AG04450 (cell line): ENCODE measurements at regions not wholly inside any gene's neighbourhood (a gene's known extent, or its start where the extent isn't known, plus 50 kb on each side); places are given as distances from the start of the nearest gene placed in this dataset.

ENCODE experiments used
- CTCF ChIA-PET: fragments of 300-600, 350-600 bp; formaldehyde crosslinking; extraction: SDS; loops from one replicate; lab custom pipeline; 2022; ENCODE audit warnings: antibody characterized with exemption, inconsistent platforms; lab: Charles Lee
- POLR2A ChIA-PET: fragments of 350-600 bp; formaldehyde crosslinking; extraction: SDS; loops from one replicate; lab custom pipeline; 2021; ENCODE audit warnings: antibody characterized with exemption, inconsistent platforms; lab: Yijun Ruan, JAX
- DNase-seq: peaks from one replicate; pipeline ENCODE4 v3.0.0-alpha.2; 2011; ENCODE audit warnings: low read depth, low spot score
- H3K27ac ChIP-seq: one replicate; pipeline ENCODE4 v1.5.1; 2012; ENCODE audit warnings: low read depth, low read length, control low read depth
- H3K27me3 ChIP-seq: one replicate; pipeline ENCODE4 v1.6.0; 2012; ENCODE audit warnings: low read length; ENCODE audit not compliant: control insufficient read depth, insufficient read depth
- H3K4me3 ChIP-seq: 2 replicates; pipeline ENCODE4 v1.5.1; 2011; ENCODE audit warnings: mild to moderate bottlenecking, low read depth, low read length, control low read depth
- H3K9me3 ChIP-seq: 2 replicates; pipeline ENCODE4 v1.5.1; 2012; ENCODE audit warnings: low read length; ENCODE audit not compliant: control insufficient read depth, insufficient read depth
- TF ChIP-seq, protein P1 (sequence below): IDR thresholded peaks from 2 replicates; pipeline ENCODE4 v1.5.1; 2011; ENCODE audit warnings: low read depth, low read length, control low read depth, inconsistent platforms

DNA sequence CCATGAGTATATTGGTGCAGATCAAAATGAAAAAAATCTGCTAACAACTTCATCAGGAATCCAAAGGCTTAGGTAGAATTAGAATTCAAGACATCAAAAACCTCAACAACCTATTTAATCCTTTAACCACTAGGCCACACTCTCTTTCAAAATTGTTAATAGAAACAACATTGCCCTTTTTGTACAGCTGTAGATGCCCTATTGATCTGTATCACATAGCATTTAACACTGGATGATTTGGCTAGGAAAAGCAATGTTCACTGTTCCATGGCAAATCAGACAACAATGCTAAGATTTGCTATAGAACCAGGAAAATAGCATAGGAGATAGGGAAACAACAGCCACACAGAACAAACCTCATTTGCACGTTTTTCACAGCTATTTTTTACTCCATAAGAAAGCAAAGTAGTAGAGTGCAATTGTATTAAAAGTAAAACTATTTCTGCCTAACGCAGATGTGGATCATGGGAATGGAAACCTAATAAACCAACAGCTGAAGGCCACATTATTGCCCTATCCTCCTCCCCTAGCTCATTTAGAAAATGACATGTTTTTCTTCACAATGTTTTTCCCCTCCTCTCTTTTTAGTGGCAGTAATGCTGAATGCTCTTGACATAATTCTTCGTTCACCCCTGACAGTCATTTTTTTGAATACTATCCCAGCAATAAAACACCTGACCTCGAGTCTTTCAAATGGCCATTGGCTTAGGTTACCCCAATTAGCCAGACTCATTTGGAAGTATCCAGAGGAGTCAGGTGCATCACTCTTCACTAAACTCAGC is 373.0 kb upstream of the CCNH start:
- ChIA-PET POLR2A (no interaction called here), CTCF (interaction anchor here (1.8 kb wide), 1 partner anchor 938 kb away, joined by 7 read pairs; no protein-coding TSS in a partner anchor)
- Histone ChIP-seq H3K27me3 (no peaks in the 10 kb centered on the region), H3K4me3 (no peak overlapping the region), H3K9me3 (no peaks in the 10 kb centered on the region), H3K27ac (no peak overlapping the region)
- DNase-seq: no peak
- TF ChIP-seq, protein P1, sequence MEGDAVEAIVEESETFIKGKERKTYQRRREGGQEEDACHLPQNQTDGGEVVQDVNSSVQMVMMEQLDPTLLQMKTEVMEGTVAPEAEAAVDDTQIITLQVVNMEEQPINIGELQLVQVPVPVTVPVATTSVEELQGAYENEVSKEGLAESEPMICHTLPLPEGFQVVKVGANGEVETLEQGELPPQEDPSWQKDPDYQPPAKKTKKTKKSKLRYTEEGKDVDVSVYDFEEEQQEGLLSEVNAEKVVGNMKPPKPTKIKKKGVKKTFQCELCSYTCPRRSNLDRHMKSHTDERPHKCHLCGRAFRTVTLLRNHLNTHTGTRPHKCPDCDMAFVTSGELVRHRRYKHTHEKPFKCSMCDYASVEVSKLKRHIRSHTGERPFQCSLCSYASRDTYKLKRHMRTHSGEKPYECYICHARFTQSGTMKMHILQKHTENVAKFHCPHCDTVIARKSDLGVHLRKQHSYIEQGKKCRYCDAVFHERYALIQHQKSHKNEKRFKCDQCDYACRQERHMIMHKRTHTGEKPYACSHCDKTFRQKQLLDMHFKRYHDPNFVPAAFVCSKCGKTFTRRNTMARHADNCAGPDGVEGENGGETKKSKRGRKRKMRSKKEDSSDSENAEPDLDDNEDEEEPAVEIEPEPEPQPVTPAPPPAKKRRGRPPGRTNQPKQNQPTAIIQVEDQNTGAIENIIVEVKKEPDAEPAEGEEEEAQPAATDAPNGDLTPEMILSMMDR: no peak

DNA sequence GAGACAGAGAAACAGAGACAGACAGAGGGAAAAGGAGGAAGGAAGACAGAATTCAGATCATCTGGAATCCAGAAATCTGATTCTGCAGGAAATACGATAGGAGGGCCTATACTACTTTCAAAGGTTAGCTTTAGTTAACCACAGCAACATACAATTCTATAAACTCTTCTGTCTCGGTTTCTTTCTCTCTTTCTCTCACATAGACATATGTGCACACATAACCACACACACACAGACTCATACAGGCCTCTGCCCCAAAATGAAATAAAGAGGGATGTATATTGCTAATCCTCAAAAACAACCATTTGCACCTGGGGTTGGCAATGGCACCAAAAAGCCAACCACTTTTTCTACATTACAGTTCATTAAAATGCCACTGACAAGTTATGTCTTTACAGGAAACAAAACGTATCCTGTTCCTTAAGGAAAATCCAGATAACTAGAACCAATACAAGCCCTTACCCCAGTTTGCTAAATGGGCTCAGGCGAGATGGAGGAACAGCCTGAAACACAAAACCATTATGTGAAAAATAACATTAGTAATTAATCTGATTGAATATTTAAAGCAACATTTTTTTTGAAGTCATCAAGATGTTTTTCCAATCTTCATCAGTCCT is 372.3 kb upstream of the CCNH start:
- DNase-seq: no peak
- TF ChIP-seq, protein P1: no peak
- Histone ChIP-seq H3K27me3 (no peaks in the 10 kb centered on the region), H3K9me3 (no peaks in the 10 kb centered on the region), H3K4me3 (no peak overlapping the region), H3K27ac (no peak overlapping the region)
- ChIA-PET POLR2A (no interaction called here), CTCF (no interaction called here)

DNA sequence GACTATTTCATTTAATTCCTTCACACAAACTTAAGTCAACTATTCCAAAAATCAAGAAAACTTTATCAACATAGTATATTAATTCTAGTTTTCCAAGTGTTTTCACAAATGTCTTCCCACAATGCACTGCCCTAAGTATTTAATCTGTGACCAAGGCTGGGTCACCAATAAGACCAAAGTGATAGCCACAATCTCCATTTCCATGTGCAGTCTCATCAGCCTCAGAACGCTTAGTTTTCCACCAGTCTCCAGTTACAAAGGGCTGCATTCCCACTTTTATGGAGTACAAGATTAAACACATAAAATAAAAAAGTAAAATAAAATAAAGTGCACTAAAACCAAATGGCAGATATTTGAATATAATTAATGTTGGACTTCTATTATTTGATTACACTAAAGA is 371.6 kb upstream of the CCNH start:
- H3K27me3 ChIP-seq: no peaks in the 10 kb centered on the region
- no peak overlapping the region for H3K27ac ChIP-seq
- ChIA-PET CTCF (interaction anchor here (2.1 to 7.3 kb wide), 3 partner anchors 897 to 941 kb away, joined by 14 to 281 read pairs (median 19); no protein-coding TSS in a partner anchor), POLR2A (no interaction called here)
- TF ChIP-seq, protein P1: no peak
- no peaks in the 10 kb centered on the region for H3K9me3 ChIP-seq
- no peak overlapping the region for H3K4me3 ChIP-seq
- no peak for DNase-seq

DNA sequence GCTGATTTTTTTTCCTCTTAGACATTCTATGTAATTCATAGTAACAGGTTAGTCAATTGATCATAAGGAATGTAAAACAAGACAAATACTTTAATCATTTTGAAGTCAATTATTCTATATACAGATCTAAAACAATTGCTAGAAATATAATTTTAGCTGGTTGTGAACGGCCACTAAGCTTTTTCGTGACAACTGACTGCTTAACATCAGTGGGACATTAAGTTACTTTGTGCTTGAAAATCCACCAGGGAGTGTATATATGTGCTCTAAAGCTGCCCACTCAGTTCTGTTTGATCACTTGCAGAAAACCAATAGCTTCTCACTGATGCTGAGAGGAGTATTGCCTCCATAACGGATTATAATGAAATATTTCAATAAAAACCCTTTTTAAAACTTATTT is 370.2 kb upstream of the CCNH start:
- CTCF ChIA-PET: interaction anchor here (0.6 to 7.3 kb wide), 6 partner anchors 16 to 943 kb away, joined by 3 to 281 read pairs (median 16); no protein-coding TSS in a partner anchor
- TF ChIP-seq, protein P1: no peak

DNA sequence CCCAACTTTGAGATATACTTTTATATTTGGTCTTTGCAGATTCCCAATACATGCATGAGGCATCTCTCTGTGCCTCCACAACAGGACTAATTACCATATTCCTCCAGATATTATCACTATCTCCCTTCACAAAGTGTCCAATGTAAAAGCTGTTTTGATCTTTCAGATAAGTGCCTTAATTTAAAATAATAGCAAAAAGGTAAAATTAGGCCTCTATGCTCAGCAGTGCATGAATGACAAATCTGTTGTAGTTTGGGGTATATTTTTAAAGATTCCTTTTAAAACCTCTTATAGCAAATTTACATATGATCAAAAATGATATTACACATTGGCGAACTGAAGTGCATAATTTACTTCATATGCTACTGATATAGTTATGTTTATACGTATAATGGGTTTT is 369.2 kb upstream of the CCNH start:
- ChIA-PET CTCF (interaction anchor here (0.7 to 7.3 kb wide), 21 partner anchors 9 to 944 kb away, joined by 3 to 281 read pairs (median 7); no protein-coding TSS in a partner anchor), POLR2A (no interaction called here)
- DNase-seq: no peak
- no peak overlapping the region for H3K4me3 ChIP-seq
- H3K9me3 ChIP-seq: no peaks in the 10 kb centered on the region
- H3K27me3 ChIP-seq: no peaks in the 10 kb centered on the region
- no peak overlapping the region for H3K27ac ChIP-seq
- TF ChIP-seq, protein P1: no peak

More for the DNA sequence above, 370.2 kb upstream of the CCNH start:
- Histone ChIP-seq H3K9me3 (no peaks in the 10 kb centered on the region), H3K27ac (no peak overlapping the region), H3K4me3 (no peak overlapping the region), H3K27me3 (no peaks in the 10 kb centered on the region)
- DNase-seq: no peak
- POLR2A ChIA-PET: no interaction called here
